Muscle layer of colon (tissue), 2 donors: ENCODE measurements at regions not wholly inside any gene's neighbourhood (a gene's known extent, or its start where the extent isn't known, plus 50 kb on each side); places are given as distances from the start of the nearest gene placed in this dataset.
"Not testable (repeated sequence)": the region's sequence is repeated elsewhere in the genome, so short reads cannot be mapped to it uniquely, and the experiment has no call there.

ENCODE experiments used
- H3K27ac ChIP-seq: one replicate; pipeline ENCODE4 v1.7.0; 2013; ENCODE audit warnings: low read depth, mild to moderate bottlenecking, low read length, moderate library complexity
- H3K27me3 ChIP-seq, 2 donors: one replicate each; pipeline ENCODE4 v1.7.0; 2013; ENCODE audit warnings: low read length in 2 of 2, mild to moderate bottlenecking in 2 of 2; ENCODE audit not compliant: insufficient read depth in 2 of 2, control insufficient read depth in 1 of 2
- H3K36me3 ChIP-seq: one replicate; pipeline ENCODE4 v1.7.0; 2013; ENCODE audit warnings: mild to moderate bottlenecking, low read length; ENCODE audit not compliant: insufficient read depth
- H3K4me1 ChIP-seq: one replicate; pipeline ENCODE4 v1.7.0; 2013; ENCODE audit warnings: mild to moderate bottlenecking, low read length; ENCODE audit not compliant: insufficient read depth
- H3K4me3 ChIP-seq, 2 donors: one replicate each; pipeline ENCODE4 v1.7.0; 2013; ENCODE audit warnings: low read length in 2 of 2, low read depth in 1 of 2, mild to moderate bottlenecking in 1 of 2, moderate library complexity in 1 of 2
- H3K9ac ChIP-seq: one replicate; pipeline ENCODE4 v1.7.0; 2013; ENCODE audit warnings: low read length
- H3K9me3 ChIP-seq: one replicate; pipeline ENCODE4 v1.7.0; 2013; ENCODE audit warnings: mild to moderate bottlenecking, low read length
- donor health status: abdominal sarcoma.
- donor health status: Adenocarcinoma of cecum.

- H3K4me3 ChIP-seq, result no peak overlapping the region
- no peak overlapping the region for H3K27ac ChIP-seq
- no peak overlapping the region for H3K9ac ChIP-seq
- no peaks in the 10 kb centered on the region for H3K36me3 ChIP-seq
- H3K27me3 ChIP-seq, result no peaks in the 10 kb centered on the region
- H3K4me1 ChIP-seq, result no peaks in the 10 kb centered on the region
- H3K9me3 ChIP-seq, result no peaks in the 10 kb centered on the region
Observed at GRCh38 chr2:4217737-4218136, 514.4 kb downstream of the DCDC2C start.

- Histone ChIP-seq H3K9me3 (no peaks in the 10 kb centered on the region), H3K27me3 (no peaks in the 10 kb centered on the region), H3K36me3 (no peaks in the 10 kb centered on the region), H3K4me1 (no peaks in the 10 kb centered on the region), H3K9ac (no peak overlapping the region), H3K27ac (no peak overlapping the region), H3K4me3 (no peak overlapping the region)
Observed at GRCh38 chr2:4219101-4219500, 515.7 kb downstream of the DCDC2C start.

DNA sequence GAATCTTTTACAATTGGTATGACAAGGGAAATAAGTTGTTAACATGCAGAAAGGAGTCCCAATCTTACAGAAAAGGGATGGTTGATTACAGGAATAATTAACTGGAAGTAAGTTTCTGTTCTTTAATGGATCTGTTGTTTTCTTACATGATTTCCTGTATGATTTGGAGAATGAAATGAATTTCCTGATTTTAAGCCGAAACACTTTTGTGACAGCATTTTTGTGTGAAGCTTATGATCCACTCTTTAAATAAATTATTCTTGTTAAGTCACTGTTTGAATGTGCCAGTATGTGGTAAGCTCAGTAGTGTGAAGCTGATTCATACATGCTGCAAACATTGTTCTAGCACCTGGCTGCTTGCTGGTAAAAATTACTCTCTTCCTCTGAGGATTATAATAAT, 516.2 kb downstream of the DCDC2C start:
- Histone ChIP-seq H3K27me3 (no peaks in the 10 kb centered on the region), H3K4me3 (no peak overlapping the region), H3K27ac (no peak overlapping the region), H3K36me3 (no peaks in the 10 kb centered on the region), H3K4me1 (no peaks in the 10 kb centered on the region), H3K9me3 (no peaks in the 10 kb centered on the region), H3K9ac (no peak overlapping the region)

DNA sequence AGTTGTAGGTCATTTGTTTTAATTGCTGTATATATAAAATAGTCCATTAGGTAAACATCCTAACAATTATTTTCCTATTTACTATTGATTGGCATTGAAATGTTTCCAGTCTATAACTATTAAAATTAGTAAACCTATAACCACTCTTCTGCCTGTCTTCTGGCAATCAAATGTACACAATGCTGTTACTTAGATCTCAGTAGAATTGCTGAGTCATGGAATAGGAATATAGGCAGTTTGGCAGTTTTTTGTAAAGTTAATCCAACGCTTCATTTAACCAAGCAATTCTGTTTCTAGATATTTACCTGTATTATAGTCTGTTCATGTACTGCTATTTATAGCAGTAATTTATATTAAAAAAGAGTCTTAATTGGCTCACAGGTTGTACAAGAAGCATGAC, 518.1 kb downstream of the DCDC2C start:
- no peaks in the 10 kb centered on the region for H3K36me3 ChIP-seq
- H3K27ac ChIP-seq, result no peak overlapping the region
- H3K27me3 ChIP-seq, result no peaks in the 10 kb centered on the region
- no peak overlapping the region for H3K9ac ChIP-seq
- no peak overlapping the region for H3K4me3 ChIP-seq
- H3K4me1 ChIP-seq, result no peaks in the 10 kb centered on the region
- H3K9me3 ChIP-seq, result no peaks in the 10 kb centered on the region

DNA sequence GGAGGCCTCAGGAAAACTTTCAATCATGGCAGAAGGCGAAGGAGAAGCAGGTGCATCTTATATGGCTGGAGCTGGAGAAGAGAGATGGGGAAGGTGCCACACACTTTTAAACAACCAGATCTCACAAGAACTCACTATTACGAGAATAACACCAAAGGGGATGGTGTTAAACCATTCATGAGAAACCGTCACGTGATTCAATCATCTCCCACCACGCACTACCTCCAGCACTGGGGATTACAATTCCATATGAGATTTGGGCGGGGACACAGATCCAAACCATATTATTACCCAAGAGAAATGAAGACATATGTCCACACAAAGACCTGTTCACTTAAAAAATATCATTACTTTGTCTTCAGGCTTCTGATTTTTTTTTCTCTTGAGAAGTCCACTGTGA, 518.5 kb downstream of the DCDC2C start:
- H3K9me3 ChIP-seq, result no peaks in the 10 kb centered on the region
- H3K27ac ChIP-seq, result no peak overlapping the region
- H3K4me1 ChIP-seq, result no peaks in the 10 kb centered on the region
- H3K27me3 ChIP-seq, result no peaks in the 10 kb centered on the region
- no peak overlapping the region for H3K9ac ChIP-seq
- no peak overlapping the region for H3K4me3 ChIP-seq
- H3K36me3 ChIP-seq, result no peaks in the 10 kb centered on the region

DNA sequence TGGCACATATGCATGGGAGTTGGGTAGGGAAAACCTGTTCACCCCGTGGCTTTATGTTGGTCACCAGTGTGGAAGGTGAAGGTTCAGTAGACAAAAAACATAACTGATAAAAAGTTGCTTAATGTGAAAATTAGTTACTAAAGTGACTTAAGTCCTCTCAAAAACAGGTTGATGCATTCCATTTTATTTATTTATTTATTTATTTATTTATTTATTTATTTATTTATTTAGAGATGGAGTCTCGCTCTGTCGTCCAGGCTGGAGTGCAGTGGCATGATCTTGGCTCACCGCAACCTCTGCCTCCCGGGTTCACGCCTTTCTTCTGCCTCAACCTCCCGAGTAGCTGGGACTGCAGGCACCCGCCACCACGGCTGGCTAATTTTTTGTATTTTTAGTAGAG, 541.0 kb downstream of the DCDC2C start:
- H3K27me3 ChIP-seq, H3K9me3 ChIP-seq, H3K36me3 ChIP-seq: not testable (repeated sequence)

DNA sequence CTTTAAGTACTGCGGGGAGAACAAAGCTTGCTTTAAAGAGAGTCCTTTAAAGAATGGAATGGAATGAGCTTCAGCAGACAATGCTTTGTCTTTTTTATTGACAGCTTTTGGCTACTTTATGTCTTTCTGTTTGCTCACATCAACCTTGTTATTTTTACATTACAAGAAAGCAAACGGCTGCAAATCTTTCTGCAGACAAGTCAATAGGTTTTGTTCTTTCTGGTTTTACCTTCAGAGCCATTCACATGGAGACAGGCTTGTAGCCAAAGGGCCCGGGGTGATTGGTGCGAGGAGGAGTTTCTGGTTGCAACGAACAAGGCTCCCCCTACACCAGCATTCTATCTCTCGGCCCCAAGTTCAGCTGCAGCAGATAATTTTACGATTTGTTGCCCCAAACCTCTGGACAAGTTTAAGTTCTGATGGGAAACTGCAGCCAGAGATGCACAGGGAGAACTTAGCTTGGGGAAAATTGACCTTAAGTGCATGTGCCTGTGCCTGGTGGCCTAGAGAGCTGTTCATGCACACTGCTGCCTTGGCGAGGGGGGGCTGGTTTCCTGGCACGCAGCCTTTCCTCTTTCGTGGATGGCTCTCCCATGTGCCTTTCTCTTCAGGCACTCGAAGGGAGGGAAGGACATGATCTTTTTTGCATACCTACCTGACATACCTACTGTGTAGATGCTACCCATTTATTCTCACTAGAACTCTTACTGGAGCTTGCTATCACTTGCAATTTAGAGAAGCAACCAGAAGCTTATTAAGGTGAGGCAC, 543.2 kb downstream of the DCDC2C start:
- no peak overlapping the region for H3K4me3 ChIP-seq

More for the DNA sequence above, 541.0 kb downstream of the DCDC2C start:
- not testable (repeated sequence) for H3K9ac ChIP-seq, H3K27ac ChIP-seq, H3K4me1 ChIP-seq, H3K4me3 ChIP-seq

DNA sequence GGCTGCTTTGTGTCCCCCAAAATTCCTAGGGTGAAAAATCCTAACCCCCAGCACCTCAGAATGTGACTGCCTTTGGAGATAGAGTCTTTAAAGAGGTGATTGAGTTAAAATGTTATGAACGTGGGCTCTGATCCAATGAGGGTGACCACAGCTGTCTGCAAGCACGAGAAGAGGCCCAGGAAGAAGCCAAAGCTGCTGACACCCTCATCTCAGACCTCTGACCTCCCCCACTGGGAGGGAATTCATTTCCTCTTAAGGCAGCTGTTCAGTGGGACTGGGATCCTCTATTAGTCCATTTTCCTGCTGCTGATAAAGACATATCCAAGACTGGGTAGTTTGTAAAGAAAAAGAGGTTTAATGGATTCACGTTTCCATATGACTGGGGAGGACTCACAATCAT, 544.4 kb downstream of the DCDC2C start:
- no peaks in the 10 kb centered on the region for H3K36me3 ChIP-seq
- no peak overlapping the region for H3K27ac ChIP-seq
- H3K9ac ChIP-seq, result no peak overlapping the region
- H3K27me3 ChIP-seq, result no peaks in the 10 kb centered on the region
- H3K4me3 ChIP-seq, result no peak overlapping the region
- H3K4me1 ChIP-seq, result no peaks in the 10 kb centered on the region
- no peaks in the 10 kb centered on the region for H3K9me3 ChIP-seq

More for the DNA sequence above, 543.2 kb downstream of the DCDC2C start:
- Histone ChIP-seq H3K9me3 (no peaks in the 10 kb centered on the region), H3K9ac (no peak overlapping the region), H3K27ac (no peak overlapping the region), H3K36me3 (no peaks in the 10 kb centered on the region), H3K27me3 (no peaks in the 10 kb centered on the region), H3K4me1 (no peaks in the 10 kb centered on the region)

DNA sequence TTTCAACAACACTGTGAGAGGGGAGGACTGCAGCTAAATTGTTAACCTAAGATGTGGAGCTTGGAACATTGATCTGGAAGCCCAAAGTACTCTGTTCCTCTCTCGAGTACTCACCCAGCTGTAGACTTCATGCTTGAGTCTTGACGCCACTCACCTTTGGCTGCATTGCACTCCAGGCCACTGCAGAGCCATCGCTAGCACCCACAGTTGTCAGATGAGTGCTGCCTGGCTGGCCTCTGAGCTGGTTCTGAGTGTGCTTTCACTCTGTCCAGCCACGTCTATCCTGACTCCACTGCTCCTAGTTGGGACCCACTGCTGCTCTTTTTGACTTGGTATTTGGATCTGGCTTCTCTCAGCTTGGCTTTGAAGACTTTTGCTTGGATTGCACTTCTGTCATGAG, 552.1 kb downstream of the DCDC2C start:
- Histone ChIP-seq H3K4me3 (no peak overlapping the region), H3K27me3 (no peaks in the 10 kb centered on the region), H3K9me3 (no peaks in the 10 kb centered on the region), H3K9ac (no peak overlapping the region), H3K36me3 (no peaks in the 10 kb centered on the region), H3K27ac (no peak overlapping the region), H3K4me1 (no peaks in the 10 kb centered on the region)

DNA sequence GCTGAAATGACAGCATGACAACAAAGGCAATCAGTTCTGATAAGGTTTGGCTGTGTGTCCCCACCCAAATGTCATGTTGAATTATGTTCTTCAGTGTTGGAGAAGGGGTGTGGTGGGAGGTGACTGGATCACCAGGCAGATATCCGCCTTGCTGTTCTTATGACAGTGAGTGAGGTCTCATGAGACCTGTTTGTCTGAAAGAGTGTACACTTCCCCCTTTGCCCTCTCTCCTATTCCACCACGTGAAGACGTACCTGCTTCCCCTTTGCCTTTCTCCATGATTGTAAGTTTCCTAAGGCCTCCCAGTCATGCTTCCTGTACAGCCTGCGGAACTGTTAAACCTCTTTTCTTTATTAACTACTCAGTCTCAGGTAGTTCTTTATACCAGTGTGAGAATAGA, 553.0 kb downstream of the DCDC2C start:
- Histone ChIP-seq H3K36me3 (no peaks in the 10 kb centered on the region), H3K27ac (no peak overlapping the region), H3K4me1 (no peaks in the 10 kb centered on the region), H3K27me3 (no peaks in the 10 kb centered on the region), H3K9ac (no peak overlapping the region), H3K4me3 (no peak overlapping the region), H3K9me3 (no peaks in the 10 kb centered on the region)

DNA sequence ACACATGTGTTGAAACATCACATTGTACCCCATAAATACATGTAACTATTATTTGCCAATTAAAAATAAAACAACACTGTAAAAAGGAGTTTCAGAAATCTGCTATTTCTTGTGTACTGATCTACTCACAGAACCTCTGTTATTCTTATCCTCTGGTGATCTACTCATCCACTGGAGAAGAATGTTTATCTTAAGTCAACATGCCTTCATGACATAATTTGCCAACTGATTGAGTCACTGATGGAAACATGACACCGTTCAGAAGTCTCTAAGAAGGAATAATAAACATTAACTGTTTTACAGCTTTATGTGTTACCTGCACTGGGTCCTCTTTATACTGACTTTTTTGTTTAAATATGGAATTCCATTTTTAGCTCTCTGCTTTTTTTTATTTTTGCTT, 555.2 kb downstream of the DCDC2C start:
- Histone ChIP-seq H3K4me3 (no peak overlapping the region), H3K36me3 (no peaks in the 10 kb centered on the region)

DNA sequence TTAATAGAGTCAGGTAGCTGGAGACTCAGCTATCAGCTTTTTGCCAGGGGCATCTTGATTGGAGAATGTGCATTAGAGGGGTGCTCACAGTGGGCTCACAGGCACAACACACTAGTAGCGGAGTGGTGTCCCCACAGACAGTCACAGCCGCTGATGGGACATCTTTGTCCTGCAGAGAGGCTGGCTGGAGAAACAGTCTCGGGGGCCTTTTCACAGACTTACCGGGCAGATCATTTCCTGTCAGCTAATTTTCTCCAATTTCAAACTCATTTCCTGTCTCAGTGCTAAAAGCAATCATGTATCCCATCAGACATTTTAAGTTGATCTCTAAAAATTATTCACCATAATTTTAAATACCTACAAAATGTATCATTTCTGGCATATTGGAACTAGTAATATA, 562.6 kb downstream of the DCDC2C start:
- Histone ChIP-seq H3K27me3 (no peaks in the 10 kb centered on the region), H3K9me3 (no peaks in the 10 kb centered on the region), H3K4me1 (no peaks in the 10 kb centered on the region), H3K36me3 (no peaks in the 10 kb centered on the region), H3K9ac (no peak overlapping the region), H3K4me3 (no peak overlapping the region), H3K27ac (no peak overlapping the region)

More for the DNA sequence above, 555.2 kb downstream of the DCDC2C start:
- Histone ChIP-seq H3K4me1 (no peaks in the 10 kb centered on the region), H3K9me3 (no peaks in the 10 kb centered on the region), H3K27ac (no peak overlapping the region), H3K9ac (no peak overlapping the region), H3K27me3 (no peaks in the 10 kb centered on the region)
